ENCODE measurements at regions not wholly inside any gene's neighbourhood (a gene's known extent, or its start where the extent isn't known, plus 50 kb on each side); places are given as distances from the start of the nearest gene placed in this dataset.

DNA sequence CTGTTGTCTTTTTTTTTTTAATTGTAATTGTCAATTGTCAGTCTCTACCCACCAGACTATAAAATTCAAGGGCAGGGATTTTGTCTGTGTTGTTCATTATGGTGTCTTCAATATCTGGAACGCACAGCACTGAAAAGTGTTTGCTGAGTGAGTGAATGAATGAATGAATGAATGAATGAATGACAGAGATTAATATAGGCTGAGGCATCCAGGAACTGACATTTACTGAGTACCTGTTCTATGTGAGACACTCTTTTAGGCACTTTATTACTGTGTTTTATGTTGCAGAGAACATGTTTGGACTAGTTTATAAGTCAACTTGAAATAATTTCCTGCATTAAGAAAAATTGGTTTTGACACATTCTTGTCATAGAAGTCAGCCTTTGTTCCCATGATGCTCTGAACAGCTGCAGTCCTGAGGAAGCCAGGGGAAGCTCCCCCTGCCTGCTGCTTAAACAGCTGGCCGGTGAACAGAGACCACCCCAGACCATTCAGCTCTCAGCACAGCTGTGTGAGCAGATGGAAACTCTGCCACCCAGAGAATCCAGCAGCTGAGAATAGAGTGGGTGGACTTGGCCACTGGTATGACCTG lies 160.7 kb upstream of the CCND2 start:
- no peak for ATAC-seq
- Histone ChIP-seq H3K4me1 (no peaks in the 10 kb centered on the region), H3K4me3 (no peak overlapping the region), H3K27ac (no peak overlapping the region), H3K4me2 (no peak overlapping the region), H3K9me3 (no peaks in the 10 kb centered on the region)
- POLR2A ChIA-PET, result no interaction called here
- no peak for DNase-seq (ENCODE audit: low read depth in 1 of 2, low spot score in 1 of 2)
- 53% methylated on average over 2 of the region's 2 CpGs for WGBS (ENCODE audit: missing lambda C conversion rate)
- no peak for FAIRE-seq
- CTCF ChIA-PET, result interaction anchor here (0.5 to 1.3 kb wide), 4 partner anchors 18 to 290 kb away, joined by 3 to 4 read pairs (median 3); no protein-coding TSS in a partner anchor
- TF ChIP-seq SMC3 (IDR thresholded peaks at IDR 0.05), result no peak
- TF ChIP-seq CEBPB (IDR thresholded peaks at IDR 0.05), result no peak
- no peak for TF ChIP-seq HOXA7 (CRISPR knock-in tag; IDR thresholded peaks at IDR 0.05)
- no peak for TF ChIP-seq BHLHE40 (IDR thresholded peaks at IDR 0.05; ENCODE audit: low read depth, low read length)
- TF ChIP-seq MAZ (IDR thresholded peaks at IDR 0.05; ENCODE audit: borderline replicate concordance, low read depth, low read length), result no peak
- TF ChIP-seq, protein P1, sequence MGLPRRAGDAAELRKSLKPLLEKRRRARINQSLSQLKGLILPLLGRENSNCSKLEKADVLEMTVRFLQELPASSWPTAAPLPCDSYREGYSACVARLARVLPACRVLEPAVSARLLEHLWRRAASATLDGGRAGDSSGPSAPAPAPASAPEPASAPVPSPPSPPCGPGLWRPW (IDR thresholded peaks at IDR 0.05), result no peak
- TF ChIP-seq CBX2 (IDR thresholded peaks at IDR 0.05; ENCODE audit: borderline replicate concordance, low read depth), result no peak
- TF ChIP-seq HEYL (CRISPR knock-in tag; IDR thresholded peaks at IDR 0.05), result no peak
- TF ChIP-seq HOXB5 (CRISPR knock-in tag; IDR thresholded peaks at IDR 0.05), result no peak
- no peak for TF ChIP-seq EHMT2 (IDR thresholded peaks at IDR 0.05; ENCODE audit: low read depth)
- TF ChIP-seq FOSL2 (IDR thresholded peaks at IDR 0.05), result no peak
- TF ChIP-seq FOSL2 (CRISPR knock-in tag; IDR thresholded peaks at IDR 0.05), result no peak
- TF ChIP-seq, protein P2, sequence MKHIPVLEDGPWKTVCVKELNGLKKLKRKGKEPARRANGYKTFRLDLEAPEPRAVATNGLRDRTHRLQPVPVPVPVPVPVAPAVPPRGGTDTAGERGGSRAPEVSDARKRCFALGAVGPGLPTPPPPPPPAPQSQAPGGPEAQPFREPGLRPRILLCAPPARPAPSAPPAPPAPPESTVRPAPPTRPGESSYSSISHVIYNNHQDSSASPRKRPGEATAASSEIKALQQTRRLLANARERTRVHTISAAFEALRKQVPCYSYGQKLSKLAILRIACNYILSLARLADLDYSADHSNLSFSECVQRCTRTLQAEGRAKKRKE (CRISPR knock-in tag; IDR thresholded peaks at IDR 0.05; ENCODE audit: low read depth), result no peak

DNA sequence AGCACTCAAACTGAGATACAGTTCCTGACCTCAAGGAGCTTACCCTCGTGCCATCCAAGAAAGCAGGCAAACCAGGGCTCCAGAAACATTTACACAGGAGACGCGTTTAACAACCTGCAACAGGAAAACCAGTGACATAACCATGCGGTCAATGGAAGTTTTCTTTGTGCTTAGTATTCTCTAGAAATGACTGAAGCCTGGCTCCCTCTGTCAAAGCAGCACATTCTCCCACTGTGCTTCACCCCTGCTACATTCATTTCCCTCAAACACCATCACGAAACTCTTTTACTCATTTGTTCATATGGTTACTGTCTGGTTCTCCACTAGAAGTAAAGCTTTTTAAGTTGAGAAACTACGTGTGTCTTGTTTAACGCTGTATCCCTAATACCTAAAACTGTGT lies 161.3 kb upstream of the CCND2 start:
- Histone ChIP-seq H3K4me1 (no peaks in the 10 kb centered on the region), H3K4me3 (no peak overlapping the region), H3K27ac (no peak overlapping the region), H3K9me3 (no peaks in the 10 kb centered on the region), H3K4me2 (no peak overlapping the region)
- FAIRE-seq (no peak), ATAC-seq (no peak), DNase-seq (ENCODE audit: low read depth in 1 of 2, low spot score in 1 of 2) (no peak)
- POLR2A ChIA-PET, result no interaction called here
- no peak for TF ChIP-seq SMC3 (IDR thresholded peaks at IDR 0.05)
- TF ChIP-seq JUN (IDR thresholded peaks at IDR 0.05), result no peak
- no peak for TF ChIP-seq KDM5A (IDR thresholded peaks at IDR 0.05)
- TF ChIP-seq BHLHE40 (IDR thresholded peaks at IDR 0.05; ENCODE audit: low read depth, low read length), result no peak
- TF ChIP-seq GATA3 (IDR thresholded peaks at IDR 0.05; ENCODE audit: borderline replicate concordance), result no peak
- TF ChIP-seq HDAC2 (IDR thresholded peaks at IDR 0.05), result no peak
- TF ChIP-seq KDM1A (IDR thresholded peaks at IDR 0.05; ENCODE audit: low read depth), result no peak
- no peak for TF ChIP-seq CEBPB (IDR thresholded peaks at IDR 0.05)
- no peak for TF ChIP-seq MYC (IDR thresholded peaks at IDR 0.05; ENCODE audit: borderline replicate concordance, low read length)
- TF ChIP-seq, protein P3, sequence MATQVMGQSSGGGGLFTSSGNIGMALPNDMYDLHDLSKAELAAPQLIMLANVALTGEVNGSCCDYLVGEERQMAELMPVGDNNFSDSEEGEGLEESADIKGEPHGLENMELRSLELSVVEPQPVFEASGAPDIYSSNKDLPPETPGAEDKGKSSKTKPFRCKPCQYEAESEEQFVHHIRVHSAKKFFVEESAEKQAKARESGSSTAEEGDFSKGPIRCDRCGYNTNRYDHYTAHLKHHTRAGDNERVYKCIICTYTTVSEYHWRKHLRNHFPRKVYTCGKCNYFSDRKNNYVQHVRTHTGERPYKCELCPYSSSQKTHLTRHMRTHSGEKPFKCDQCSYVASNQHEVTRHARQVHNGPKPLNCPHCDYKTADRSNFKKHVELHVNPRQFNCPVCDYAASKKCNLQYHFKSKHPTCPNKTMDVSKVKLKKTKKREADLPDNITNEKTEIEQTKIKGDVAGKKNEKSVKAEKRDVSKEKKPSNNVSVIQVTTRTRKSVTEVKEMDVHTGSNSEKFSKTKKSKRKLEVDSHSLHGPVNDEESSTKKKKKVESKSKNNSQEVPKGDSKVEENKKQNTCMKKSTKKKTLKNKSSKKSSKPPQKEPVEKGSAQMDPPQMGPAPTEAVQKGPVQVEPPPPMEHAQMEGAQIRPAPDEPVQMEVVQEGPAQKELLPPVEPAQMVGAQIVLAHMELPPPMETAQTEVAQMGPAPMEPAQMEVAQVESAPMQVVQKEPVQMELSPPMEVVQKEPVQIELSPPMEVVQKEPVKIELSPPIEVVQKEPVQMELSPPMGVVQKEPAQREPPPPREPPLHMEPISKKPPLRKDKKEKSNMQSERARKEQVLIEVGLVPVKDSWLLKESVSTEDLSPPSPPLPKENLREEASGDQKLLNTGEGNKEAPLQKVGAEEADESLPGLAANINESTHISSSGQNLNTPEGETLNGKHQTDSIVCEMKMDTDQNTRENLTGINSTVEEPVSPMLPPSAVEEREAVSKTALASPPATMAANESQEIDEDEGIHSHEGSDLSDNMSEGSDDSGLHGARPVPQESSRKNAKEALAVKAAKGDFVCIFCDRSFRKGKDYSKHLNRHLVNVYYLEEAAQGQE (IDR thresholded peaks at IDR 0.05), result no peak
- TF ChIP-seq EHMT2 (IDR thresholded peaks at IDR 0.05; ENCODE audit: low read depth), result no peak
- TF ChIP-seq RFX5 (IDR thresholded peaks at IDR 0.05), result no peak
- TF ChIP-seq HEYL (CRISPR knock-in tag; IDR thresholded peaks at IDR 0.05), result no peak
- no peak for TF ChIP-seq EHF (CRISPR knock-in tag; IDR thresholded peaks at IDR 0.05)
- TF ChIP-seq, protein P4, sequence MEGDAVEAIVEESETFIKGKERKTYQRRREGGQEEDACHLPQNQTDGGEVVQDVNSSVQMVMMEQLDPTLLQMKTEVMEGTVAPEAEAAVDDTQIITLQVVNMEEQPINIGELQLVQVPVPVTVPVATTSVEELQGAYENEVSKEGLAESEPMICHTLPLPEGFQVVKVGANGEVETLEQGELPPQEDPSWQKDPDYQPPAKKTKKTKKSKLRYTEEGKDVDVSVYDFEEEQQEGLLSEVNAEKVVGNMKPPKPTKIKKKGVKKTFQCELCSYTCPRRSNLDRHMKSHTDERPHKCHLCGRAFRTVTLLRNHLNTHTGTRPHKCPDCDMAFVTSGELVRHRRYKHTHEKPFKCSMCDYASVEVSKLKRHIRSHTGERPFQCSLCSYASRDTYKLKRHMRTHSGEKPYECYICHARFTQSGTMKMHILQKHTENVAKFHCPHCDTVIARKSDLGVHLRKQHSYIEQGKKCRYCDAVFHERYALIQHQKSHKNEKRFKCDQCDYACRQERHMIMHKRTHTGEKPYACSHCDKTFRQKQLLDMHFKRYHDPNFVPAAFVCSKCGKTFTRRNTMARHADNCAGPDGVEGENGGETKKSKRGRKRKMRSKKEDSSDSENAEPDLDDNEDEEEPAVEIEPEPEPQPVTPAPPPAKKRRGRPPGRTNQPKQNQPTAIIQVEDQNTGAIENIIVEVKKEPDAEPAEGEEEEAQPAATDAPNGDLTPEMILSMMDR (IDR thresholded peaks at IDR 0.05), result no peak
- no peak for TF ChIP-seq CHD2 (IDR thresholded peaks at IDR 0.05; ENCODE audit: low read length, partially characterized antibody)
- TF ChIP-seq CBX2 (IDR thresholded peaks at IDR 0.05; ENCODE audit: borderline replicate concordance, low read depth), result no peak
- 37% methylated on average over 7 of the region's 7 CpGs for WGBS (ENCODE audit: missing lambda C conversion rate)
- CTCF ChIA-PET, result interaction anchor here (0.6 kb wide), 2 partner anchors 167 to 220 kb away, joined by 3 read pairs; no protein-coding TSS in a partner anchor
